Glutamatergic neuron (in vitro differentiated cells): ENCODE measurements at regions not wholly inside any gene's neighbourhood (a gene's known extent, or its start where the extent isn't known, plus 50 kb on each side); places are given as distances from the start of the nearest gene placed in this dataset.

Experiments
- DNase-seq: peaks from one replicate; pipeline ENCODE4 v3.0.0; 2022
- H3K27ac Mint-ChIP-seq: one replicate; pipeline ENCODE4 v1.8.0; 2020; ENCODE audit warnings: mild to moderate bottlenecking, mixed read lengths, inconsistent platforms; ENCODE audit not compliant: unreplicated experiment
- H3K27me3 Mint-ChIP-seq: one replicate; pipeline ENCODE4 v1.8.0; 2020; ENCODE audit warnings: mild to moderate bottlenecking, moderate library complexity, mixed read lengths, inconsistent platforms; ENCODE audit not compliant: unreplicated experiment
- H3K36me3 Mint-ChIP-seq: one replicate; pipeline ENCODE4 v1.8.0; 2020; ENCODE audit warnings: mild to moderate bottlenecking, mixed read lengths, inconsistent platforms; ENCODE audit not compliant: unreplicated experiment
- H3K4me1 Mint-ChIP-seq: one replicate; pipeline ENCODE4 v1.8.0; 2020; ENCODE audit warnings: mild to moderate bottlenecking, low read depth, mixed read lengths, inconsistent platforms; ENCODE audit not compliant: unreplicated experiment
- H3K4me3 Mint-ChIP-seq: one replicate; pipeline ENCODE4 v1.8.0; 2020; ENCODE audit warnings: mild to moderate bottlenecking, mixed read lengths, inconsistent platforms; ENCODE audit not compliant: unreplicated experiment
- H3K9me3 Mint-ChIP-seq: one replicate; pipeline ENCODE4 v1.8.0; 2020; ENCODE audit warnings: mild to moderate bottlenecking, moderate library complexity, mixed read lengths, inconsistent platforms; ENCODE audit not compliant: unreplicated experiment
- TF ChIP-seq, protein P1 (sequence below): fragments of 200-600 bp; sonication (generic); IDR thresholded peaks from one replicate; pipeline ENCODE4 v1.5.0; 2021; ENCODE audit not compliant: partially characterized antibody, unreplicated experiment

- Mint-ChIP-seq H3K27ac (no peak overlapping the region), H3K9me3 (no peaks in the 10 kb centered on the region), H3K36me3 (no peaks in the 10 kb centered on the region), H3K4me3 (no peak overlapping the region), H3K4me1 (no peaks in the 10 kb centered on the region), H3K27me3 (no peaks in the 10 kb centered on the region)
- TF ChIP-seq, protein P1, sequence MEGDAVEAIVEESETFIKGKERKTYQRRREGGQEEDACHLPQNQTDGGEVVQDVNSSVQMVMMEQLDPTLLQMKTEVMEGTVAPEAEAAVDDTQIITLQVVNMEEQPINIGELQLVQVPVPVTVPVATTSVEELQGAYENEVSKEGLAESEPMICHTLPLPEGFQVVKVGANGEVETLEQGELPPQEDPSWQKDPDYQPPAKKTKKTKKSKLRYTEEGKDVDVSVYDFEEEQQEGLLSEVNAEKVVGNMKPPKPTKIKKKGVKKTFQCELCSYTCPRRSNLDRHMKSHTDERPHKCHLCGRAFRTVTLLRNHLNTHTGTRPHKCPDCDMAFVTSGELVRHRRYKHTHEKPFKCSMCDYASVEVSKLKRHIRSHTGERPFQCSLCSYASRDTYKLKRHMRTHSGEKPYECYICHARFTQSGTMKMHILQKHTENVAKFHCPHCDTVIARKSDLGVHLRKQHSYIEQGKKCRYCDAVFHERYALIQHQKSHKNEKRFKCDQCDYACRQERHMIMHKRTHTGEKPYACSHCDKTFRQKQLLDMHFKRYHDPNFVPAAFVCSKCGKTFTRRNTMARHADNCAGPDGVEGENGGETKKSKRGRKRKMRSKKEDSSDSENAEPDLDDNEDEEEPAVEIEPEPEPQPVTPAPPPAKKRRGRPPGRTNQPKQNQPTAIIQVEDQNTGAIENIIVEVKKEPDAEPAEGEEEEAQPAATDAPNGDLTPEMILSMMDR = no peak
- no peak for DNase-seq
Observed at GRCh38 chr16:63689068-63689467, 1432.8 kb downstream of the CDH11 start.

GRCh38 chr16:63684149-63685101, 1437.4 kb downstream of the CDH11 start:
- no peak for DNase-seq
- no peak overlapping the region for H3K4me3 Mint-ChIP-seq

DNA sequence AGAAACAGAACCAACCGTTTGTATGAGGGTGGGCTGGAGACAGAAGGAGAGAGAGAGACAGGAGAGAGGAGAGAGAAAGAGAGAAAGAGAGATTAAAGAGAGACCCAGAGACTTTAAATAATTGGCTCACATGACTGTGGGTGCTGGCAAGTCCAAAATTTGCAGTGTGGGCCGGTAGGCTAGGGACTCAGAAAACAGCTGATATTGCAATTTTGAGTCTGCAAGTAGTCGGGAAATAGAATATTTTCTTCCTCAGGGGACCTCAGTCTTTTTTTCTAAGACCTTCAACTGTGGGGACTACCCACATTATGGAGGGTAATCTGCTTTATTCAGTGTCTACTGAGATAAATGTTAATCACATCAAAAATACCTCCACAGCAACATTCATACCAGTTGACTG, 1439.0 kb downstream of the CDH11 start:
- no peak overlapping the region for H3K4me3 Mint-ChIP-seq
- H3K27ac Mint-ChIP-seq = no peak overlapping the region
- no peaks in the 10 kb centered on the region for H3K4me1 Mint-ChIP-seq
- DNase-seq = no peak
- TF ChIP-seq, protein P1 = no peak
- H3K27me3 Mint-ChIP-seq = no peaks in the 10 kb centered on the region
- H3K9me3 Mint-ChIP-seq = no peaks in the 10 kb centered on the region
- no peaks in the 10 kb centered on the region for H3K36me3 Mint-ChIP-seq

More at GRCh38 chr16:63684149-63685101, 1437.4 kb downstream of the CDH11 start:
- Mint-ChIP-seq H3K27ac (no peak overlapping the region), H3K9me3 (no peaks in the 10 kb centered on the region), H3K36me3 (no peaks in the 10 kb centered on the region), H3K4me1 (no peaks in the 10 kb centered on the region), H3K27me3 (no peaks in the 10 kb centered on the region)
- TF ChIP-seq, protein P1 = no peak

DNA sequence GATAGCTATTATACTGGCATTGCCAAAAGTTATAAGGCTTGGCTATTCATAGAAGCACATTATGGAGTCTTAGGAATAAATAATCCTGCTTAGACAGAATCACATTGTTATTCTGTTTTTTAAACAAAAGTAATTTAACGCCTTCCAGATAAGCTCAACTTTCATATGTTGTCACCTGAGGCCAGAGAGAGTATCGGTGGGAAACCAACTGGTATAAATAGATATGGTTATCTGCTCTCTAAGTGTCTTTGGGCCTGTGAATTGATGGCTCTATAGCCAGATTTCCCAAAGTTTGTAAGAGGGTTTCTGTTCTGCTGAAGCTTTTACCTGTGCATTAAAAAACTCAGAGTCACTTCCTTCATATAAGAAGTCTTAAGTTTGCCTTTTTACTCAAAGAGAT, 1449.4 kb downstream of the CDH11 start:
- Mint-ChIP-seq H3K4me3 (no peak overlapping the region), H3K27ac (no peak overlapping the region), H3K36me3 (no peaks in the 10 kb centered on the region), H3K27me3 (no peaks in the 10 kb centered on the region), H3K9me3 (no peaks in the 10 kb centered on the region), H3K4me1 (no peaks in the 10 kb centered on the region)
- DNase-seq = no peak
- TF ChIP-seq, protein P1 = no peak

DNA sequence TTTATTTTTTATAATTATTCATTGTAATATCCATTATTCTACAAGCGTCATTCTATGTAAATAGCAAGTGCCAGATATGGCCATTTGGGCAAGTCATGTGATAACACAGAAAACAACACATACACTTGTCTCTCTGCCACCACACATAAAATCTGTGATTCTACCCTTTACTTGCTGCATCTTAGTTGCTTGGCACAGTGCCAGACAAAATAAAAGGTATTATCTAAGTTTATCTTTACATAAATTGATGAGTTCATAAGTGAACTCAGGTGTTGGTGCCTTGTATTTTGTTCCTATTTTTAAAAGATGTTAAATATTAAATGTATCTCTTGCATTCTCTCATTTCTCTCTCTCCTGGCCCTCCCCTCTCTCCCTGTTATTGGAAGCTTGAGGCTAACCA, 1458.7 kb downstream of the CDH11 start:
- H3K4me1 Mint-ChIP-seq = no peaks in the 10 kb centered on the region
- no peak overlapping the region for H3K4me3 Mint-ChIP-seq
- no peak overlapping the region for H3K27ac Mint-ChIP-seq
- no peak for DNase-seq
- H3K36me3 Mint-ChIP-seq = no peaks in the 10 kb centered on the region
- TF ChIP-seq, protein P1 = no peak
- no peaks in the 10 kb centered on the region for H3K9me3 Mint-ChIP-seq
- no peaks in the 10 kb centered on the region for H3K27me3 Mint-ChIP-seq
